ENCODE measurements at regions not wholly inside any gene's neighbourhood (a gene's known extent, or its start where the extent isn't known, plus 50 kb on each side); places are given as distances from the start of the nearest gene placed in this dataset.

GRCh38 chr3:13165576-13165975 lies 92.3 kb upstream of the IQSEC1 start:
- Histone ChIP-seq H3K27me3 (ENCODE audit: control insufficient read depth in 1 of 2, insufficient read depth in 2 of 2, low read length in 2 of 2) (no peaks in the 10 kb centered on the region), H3K36me3 (ENCODE audit: insufficient read depth, low read length) (no peaks in the 10 kb centered on the region), H3K9me3 (ENCODE audit: control insufficient read depth in 1 of 2, insufficient read depth in 1 of 2, low read length in 2 of 2) (peaks cover 0 to 6% of the 10 kb centered on the region in 2 experiments), H3K4me3 (ENCODE audit: low read length) (no peak overlapping the region), H3K27ac (ENCODE audit: low read depth in 1 of 2, low read length in 2 of 2) (no peak overlapping the region), H3K4me1 (ENCODE audit: insufficient read depth, low read length) (no peaks in the 10 kb centered on the region)
- Mint-ChIP-seq H3K4me3 (no peak overlapping the region), H3K27ac (no peak overlapping the region), H3K36me3 (ENCODE audit: low read depth) (no peaks in the 10 kb centered on the region), H3K27me3 (no peaks in the 10 kb centered on the region), H3K9me3 (no peaks in the 10 kb centered on the region), H3K4me1 (ENCODE audit: low read depth) (no peaks in the 10 kb centered on the region)
- CTCF ChIA-PET: no interaction called here
- ATAC-seq (ENCODE audit: poor library complexity) (no peak), DNase-seq (no peak)
- intact Hi-C loops (cut with DNase I, micrococcal nuclease): no loop called here
- TF ChIP-seq, protein P1, sequence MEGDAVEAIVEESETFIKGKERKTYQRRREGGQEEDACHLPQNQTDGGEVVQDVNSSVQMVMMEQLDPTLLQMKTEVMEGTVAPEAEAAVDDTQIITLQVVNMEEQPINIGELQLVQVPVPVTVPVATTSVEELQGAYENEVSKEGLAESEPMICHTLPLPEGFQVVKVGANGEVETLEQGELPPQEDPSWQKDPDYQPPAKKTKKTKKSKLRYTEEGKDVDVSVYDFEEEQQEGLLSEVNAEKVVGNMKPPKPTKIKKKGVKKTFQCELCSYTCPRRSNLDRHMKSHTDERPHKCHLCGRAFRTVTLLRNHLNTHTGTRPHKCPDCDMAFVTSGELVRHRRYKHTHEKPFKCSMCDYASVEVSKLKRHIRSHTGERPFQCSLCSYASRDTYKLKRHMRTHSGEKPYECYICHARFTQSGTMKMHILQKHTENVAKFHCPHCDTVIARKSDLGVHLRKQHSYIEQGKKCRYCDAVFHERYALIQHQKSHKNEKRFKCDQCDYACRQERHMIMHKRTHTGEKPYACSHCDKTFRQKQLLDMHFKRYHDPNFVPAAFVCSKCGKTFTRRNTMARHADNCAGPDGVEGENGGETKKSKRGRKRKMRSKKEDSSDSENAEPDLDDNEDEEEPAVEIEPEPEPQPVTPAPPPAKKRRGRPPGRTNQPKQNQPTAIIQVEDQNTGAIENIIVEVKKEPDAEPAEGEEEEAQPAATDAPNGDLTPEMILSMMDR (IDR thresholded peaks at IDR 0.05): no peak
- POLR2A ChIA-PET: no interaction called here

GRCh38 chr3:13164893-13165492 lies 91.8 kb upstream of the IQSEC1 start:
- no peaks in the 10 kb centered on the region for H3K4me1 ChIP-seq (ENCODE audit: insufficient read depth, low read length)
- CTCF ChIA-PET: no interaction called here
- ATAC-seq (ENCODE audit: poor library complexity) (no peak), DNase-seq (no peak)
- Mint-ChIP-seq H3K9me3 (no peaks in the 10 kb centered on the region), H3K27me3 (no peaks in the 10 kb centered on the region), H3K4me1 (ENCODE audit: low read depth) (no peaks in the 10 kb centered on the region), H3K36me3 (ENCODE audit: low read depth) (no peaks in the 10 kb centered on the region), H3K27ac (no peak overlapping the region), H3K4me3 (no peak overlapping the region)
- POLR2A ChIA-PET: no interaction called here
- TF ChIP-seq, protein P1 (IDR thresholded peaks at IDR 0.05): no peak
- no peak overlapping the region for H3K27ac ChIP-seq (ENCODE audit: low read depth in 1 of 2, low read length in 2 of 2)
- intact Hi-C loops (cut with DNase I, micrococcal nuclease): no loop called here
- no peaks in the 10 kb centered on the region for H3K36me3 ChIP-seq (ENCODE audit: insufficient read depth, low read length)
- H3K27me3 ChIP-seq (ENCODE audit: control insufficient read depth in 1 of 2, insufficient read depth in 2 of 2, low read length in 2 of 2): no peaks in the 10 kb centered on the region
- peaks cover 0 to 2% of the 10 kb centered on the region in 2 experiments for H3K9me3 ChIP-seq (ENCODE audit: control insufficient read depth in 1 of 2, insufficient read depth in 1 of 2, low read length in 2 of 2)
- H3K4me3 ChIP-seq (ENCODE audit: low read length): no peak overlapping the region

DNA sequence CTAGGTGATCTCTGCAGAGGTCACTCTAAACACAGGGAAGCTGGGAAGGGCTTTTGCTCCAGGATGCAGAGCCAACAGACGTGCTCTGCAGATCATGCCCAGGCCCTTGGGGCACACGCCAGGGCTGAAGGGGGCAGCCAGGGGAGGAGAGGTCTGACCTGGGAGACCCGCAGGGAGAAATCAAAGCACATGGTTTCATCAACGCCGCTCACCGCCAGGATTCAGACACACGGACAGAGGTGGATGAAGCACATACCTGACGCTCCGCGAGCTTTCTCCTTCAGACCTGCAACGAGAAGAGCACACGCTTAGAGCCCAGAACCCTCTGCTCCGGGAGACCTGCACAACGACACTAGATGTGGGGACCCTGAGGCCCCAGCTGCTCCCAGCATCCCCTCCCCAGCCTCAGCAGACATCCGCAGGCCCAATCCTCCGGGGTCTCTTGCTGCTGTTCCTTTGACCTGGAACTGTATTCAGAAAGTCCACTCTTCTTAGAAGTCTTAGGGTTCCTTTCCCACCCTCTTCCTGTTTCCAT lies 90.7 kb upstream of the IQSEC1 start:
- Mint-ChIP-seq H3K27ac (no peak overlapping the region), H3K36me3 (ENCODE audit: low read depth) (no peaks in the 10 kb centered on the region), H3K27me3 (no peaks in the 10 kb centered on the region), H3K4me1 (ENCODE audit: low read depth) (no peaks in the 10 kb centered on the region), H3K9me3 (no peaks in the 10 kb centered on the region), H3K4me3 (no peak overlapping the region)
- H3K4me1 ChIP-seq (ENCODE audit: insufficient read depth, low read length): no peaks in the 10 kb centered on the region
- intact Hi-C loops (cut with DNase I, micrococcal nuclease): no loop called here
- ChIA-PET CTCF (no interaction called here), POLR2A (interaction anchor here (0.6 kb wide), 1 partner anchor 7 kb away, joined by 3 read pairs; no protein-coding TSS in a partner anchor)
- ATAC-seq (ENCODE audit: poor library complexity): no peak
- TF ChIP-seq, protein P1 (IDR thresholded peaks at IDR 0.05): no peak
- DNase-seq: no peak
- no peaks in the 10 kb centered on the region for H3K36me3 ChIP-seq (ENCODE audit: insufficient read depth, low read length)
- no peak overlapping the region for H3K27ac ChIP-seq (ENCODE audit: low read depth in 1 of 2, low read length in 2 of 2)
- H3K9me3 ChIP-seq (ENCODE audit: control insufficient read depth in 1 of 2, insufficient read depth in 1 of 2, low read length in 2 of 2): no peaks in the 10 kb centered on the region
- no peak overlapping the region for H3K4me3 ChIP-seq (ENCODE audit: low read length)
- H3K27me3 ChIP-seq (ENCODE audit: control insufficient read depth in 1 of 2, insufficient read depth in 2 of 2, low read length in 2 of 2): no peaks in the 10 kb centered on the region
